Osteocyte (in vitro differentiated cells): ENCODE measurements at regions not wholly inside any gene's neighbourhood (a gene's known extent, or its start where the extent isn't known, plus 50 kb on each side); places are given as distances from the start of the nearest gene placed in this dataset.

Experiments
- DNase-seq: peaks from one replicate; pipeline ENCODE4 v3.0.0; 2021; ENCODE audit warnings: mixed read lengths; ENCODE audit not compliant: unreplicated experiment; ENCODE audit errors: extremely low spot score
- H3K27ac Mint-ChIP-seq: one replicate; pipeline ENCODE4 v1.8.0; 2021; ENCODE audit warnings: mild to moderate bottlenecking, mixed read lengths; ENCODE audit not compliant: unreplicated experiment
- H3K27me3 Mint-ChIP-seq: one replicate; pipeline ENCODE4 v1.8.0; 2021; ENCODE audit warnings: mixed read lengths; ENCODE audit not compliant: unreplicated experiment
- H3K36me3 Mint-ChIP-seq: one replicate; pipeline ENCODE4 v1.8.0; 2021; ENCODE audit warnings: mixed read lengths; ENCODE audit not compliant: unreplicated experiment
- H3K4me1 Mint-ChIP-seq: one replicate; pipeline ENCODE4 v1.8.0; 2021; ENCODE audit warnings: mixed read lengths; ENCODE audit not compliant: unreplicated experiment
- H3K4me3 Mint-ChIP-seq: one replicate; pipeline ENCODE4 v1.8.0; 2021; ENCODE audit warnings: mild to moderate bottlenecking, moderate library complexity, mixed read lengths; ENCODE audit not compliant: unreplicated experiment
- H3K9me3 Mint-ChIP-seq: one replicate; pipeline ENCODE4 v1.8.0; 2021; ENCODE audit warnings: mixed read lengths; ENCODE audit not compliant: unreplicated experiment
- CTCF ChIP-seq: fragments of 200-600 bp; sonication (generic); IDR thresholded peaks from 2 replicates; pipeline ENCODE4 v1.5.0; 2021; ENCODE audit warnings: antibody characterized with exemption, mild to moderate bottlenecking, moderate library complexity

- H3K4me3 Mint-ChIP-seq, result no peak overlapping the region
- H3K4me1 Mint-ChIP-seq, result no peaks in the 10 kb centered on the region
- no peak for TF ChIP-seq CTCF
- peaks cover 33% of the 10 kb centered on the region for H3K27me3 Mint-ChIP-seq
- no peak overlapping the region for H3K27ac Mint-ChIP-seq
- no peak for DNase-seq
- H3K36me3 Mint-ChIP-seq, result no peaks in the 10 kb centered on the region
- no peaks in the 10 kb centered on the region for H3K9me3 Mint-ChIP-seq
Observed at GRCh38 chr20:51259455-51259854, 236.5 kb upstream of the KCNG1 start.

- no peaks in the 10 kb centered on the region for H3K9me3 Mint-ChIP-seq
- TF ChIP-seq CTCF, result no peak
- peaks cover 39% of the 10 kb centered on the region for H3K27me3 Mint-ChIP-seq
- H3K27ac Mint-ChIP-seq, result no peak overlapping the region
- DNase-seq, result no peak
- no peaks in the 10 kb centered on the region for H3K4me1 Mint-ChIP-seq
- no peak overlapping the region for H3K4me3 Mint-ChIP-seq
- H3K36me3 Mint-ChIP-seq, result no peaks in the 10 kb centered on the region
Observed at GRCh38 chr20:51258582-51259165, 235.8 kb upstream of the KCNG1 start.

GRCh38 chr20:51255417-51255816 lies 232.5 kb upstream of the KCNG1 start:
- H3K9me3 Mint-ChIP-seq, result no peaks in the 10 kb centered on the region
- H3K36me3 Mint-ChIP-seq, result no peaks in the 10 kb centered on the region
- peaks cover 60% of the 10 kb centered on the region for H3K27me3 Mint-ChIP-seq
- TF ChIP-seq CTCF, result no peak
- H3K4me1 Mint-ChIP-seq, result no peaks in the 10 kb centered on the region
- DNase-seq, result no peak
- no peak overlapping the region for H3K27ac Mint-ChIP-seq
- no peak overlapping the region for H3K4me3 Mint-ChIP-seq

- Mint-ChIP-seq H3K27ac (no peak overlapping the region), H3K36me3 (no peaks in the 10 kb centered on the region), H3K4me3 (no peak overlapping the region), H3K9me3 (no peaks in the 10 kb centered on the region), H3K27me3 (peaks cover 60% of the 10 kb centered on the region), H3K4me1 (no peaks in the 10 kb centered on the region)
- TF ChIP-seq CTCF, result no peak
- no peak for DNase-seq
Observed at GRCh38 chr20:51253280-51253679, 230.4 kb upstream of the KCNG1 start.

GRCh38 chr20:51249781-51250180 lies 226.9 kb upstream of the KCNG1 start:
- H3K27me3 Mint-ChIP-seq, result peaks cover 48% of the 10 kb centered on the region
- H3K36me3 Mint-ChIP-seq, result no peaks in the 10 kb centered on the region
- no peaks in the 10 kb centered on the region for H3K9me3 Mint-ChIP-seq
- no peak for TF ChIP-seq CTCF
- no peak overlapping the region for H3K4me3 Mint-ChIP-seq
- DNase-seq, result no peak
- H3K27ac Mint-ChIP-seq, result no peak overlapping the region
- H3K4me1 Mint-ChIP-seq, result no peaks in the 10 kb centered on the region
